ENCODE measurements at regions not wholly inside any gene's neighbourhood (a gene's known extent, or its start where the extent isn't known, plus 50 kb on each side); places are given as distances from the start of the nearest gene placed in this dataset.
"Not testable (repeated sequence)": the region's sequence is repeated elsewhere in the genome, so short reads cannot be mapped to it uniquely, and the experiment has no call there.

GRCh38 chr2:89797320-89798038 lies 1106.0 kb downstream of the RPIA start:
- Histone ChIP-seq H3K4me1 (ENCODE audit: insufficient read depth, low read length, severe bottlenecking) (no peaks in the 10 kb centered on the region), H3K9me3 (ENCODE audit: low read length) (peaks cover 34% of the 10 kb centered on the region), H3K4me2 (ENCODE audit: low read length) (no peak overlapping the region), H3K4me3 (ENCODE audit: low read depth, low read length, poor library complexity, severe bottlenecking) (no peak overlapping the region), H3K36me3 (ENCODE audit: insufficient read depth, low read length) (no peaks in the 10 kb centered on the region), H2AFZ (ENCODE audit: low read length) (no peak overlapping the region), H3K79me2 (ENCODE audit: insufficient read depth, low read length) (no peaks in the 10 kb centered on the region), H3K27ac (ENCODE audit: low read depth, low read length, poor library complexity, severe bottlenecking) (no peak overlapping the region), H3K9me2 (ENCODE audit: low read depth, low read length) (no peaks in the 10 kb centered on the region), H3K27me3 (ENCODE audit: insufficient read depth, low read length) (no peaks in the 10 kb centered on the region), H4K20me1 (ENCODE audit: insufficient read depth, low read length) (no peaks in the 10 kb centered on the region), H3F3A (ENCODE audit: insufficient read depth, low read length) (no peaks in the 10 kb centered on the region), H3K9ac (ENCODE audit: low read length) (no peak overlapping the region)
- TF ChIP-seq, protein P1, sequence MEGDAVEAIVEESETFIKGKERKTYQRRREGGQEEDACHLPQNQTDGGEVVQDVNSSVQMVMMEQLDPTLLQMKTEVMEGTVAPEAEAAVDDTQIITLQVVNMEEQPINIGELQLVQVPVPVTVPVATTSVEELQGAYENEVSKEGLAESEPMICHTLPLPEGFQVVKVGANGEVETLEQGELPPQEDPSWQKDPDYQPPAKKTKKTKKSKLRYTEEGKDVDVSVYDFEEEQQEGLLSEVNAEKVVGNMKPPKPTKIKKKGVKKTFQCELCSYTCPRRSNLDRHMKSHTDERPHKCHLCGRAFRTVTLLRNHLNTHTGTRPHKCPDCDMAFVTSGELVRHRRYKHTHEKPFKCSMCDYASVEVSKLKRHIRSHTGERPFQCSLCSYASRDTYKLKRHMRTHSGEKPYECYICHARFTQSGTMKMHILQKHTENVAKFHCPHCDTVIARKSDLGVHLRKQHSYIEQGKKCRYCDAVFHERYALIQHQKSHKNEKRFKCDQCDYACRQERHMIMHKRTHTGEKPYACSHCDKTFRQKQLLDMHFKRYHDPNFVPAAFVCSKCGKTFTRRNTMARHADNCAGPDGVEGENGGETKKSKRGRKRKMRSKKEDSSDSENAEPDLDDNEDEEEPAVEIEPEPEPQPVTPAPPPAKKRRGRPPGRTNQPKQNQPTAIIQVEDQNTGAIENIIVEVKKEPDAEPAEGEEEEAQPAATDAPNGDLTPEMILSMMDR (IDR thresholded peaks at IDR 0.05; ENCODE audit: low read length) = no peak
- TF ChIP-seq EZH2 (IDR thresholded peaks at IDR 0.05; ENCODE audit: borderline replicate concordance, low read length) = no peak

- H3K27ac ChIP-seq (ENCODE audit: low read depth, low read length, poor library complexity, severe bottlenecking); H3K79me2 ChIP-seq (ENCODE audit: insufficient read depth, low read length); H3K4me1 ChIP-seq (ENCODE audit: insufficient read depth, low read length, severe bottlenecking); H3K9me2 ChIP-seq (ENCODE audit: low read depth, low read length); H3K4me2 ChIP-seq (ENCODE audit: low read length); H2AFZ ChIP-seq (ENCODE audit: low read length); H3F3A ChIP-seq (ENCODE audit: insufficient read depth, low read length); H3K27me3 ChIP-seq (ENCODE audit: insufficient read depth, low read length); H4K20me1 ChIP-seq (ENCODE audit: insufficient read depth, low read length); H3K9ac ChIP-seq (ENCODE audit: low read length); H3K36me3 ChIP-seq (ENCODE audit: insufficient read depth, low read length); H3K4me3 ChIP-seq (ENCODE audit: low read depth, low read length, poor library complexity, severe bottlenecking): not testable (repeated sequence)
- H3K9me3 ChIP-seq (ENCODE audit: low read length) = peaks cover 43% of the 10 kb centered on the region
Measured at GRCh38 chr2:89801207-89801606, 1109.7 kb downstream of the RPIA start.

DNA sequence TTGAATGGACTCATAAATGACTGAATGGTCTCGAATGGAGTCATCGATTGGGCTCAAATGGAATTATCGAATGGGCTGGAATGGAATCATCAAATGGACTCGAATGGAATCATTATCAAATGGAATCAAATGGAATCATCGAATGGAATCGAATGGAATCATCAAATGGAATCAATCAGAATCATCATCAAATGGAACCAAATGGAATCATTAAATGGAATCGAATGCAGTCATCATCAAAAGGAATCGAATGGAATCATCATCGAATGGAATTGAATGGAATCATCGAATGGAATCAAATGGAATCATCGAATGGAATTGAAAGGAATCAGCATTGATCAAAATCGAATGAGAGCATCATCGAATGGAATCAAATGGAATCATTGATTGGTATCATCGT lies 1114.9 kb downstream of the RPIA start:
- H3K4me3 ChIP-seq (ENCODE audit: low read depth, low read length, poor library complexity, severe bottlenecking); H3K4me1 ChIP-seq (ENCODE audit: insufficient read depth, low read length, severe bottlenecking); H3K9ac ChIP-seq (ENCODE audit: low read length); H3K27ac ChIP-seq (ENCODE audit: low read depth, low read length, poor library complexity, severe bottlenecking); H2AFZ ChIP-seq (ENCODE audit: low read length); H4K20me1 ChIP-seq (ENCODE audit: insufficient read depth, low read length); H3K9me2 ChIP-seq (ENCODE audit: low read depth, low read length); H3K79me2 ChIP-seq (ENCODE audit: insufficient read depth, low read length); H3K4me2 ChIP-seq (ENCODE audit: low read length); H3K27me3 ChIP-seq (ENCODE audit: insufficient read depth, low read length); H3K36me3 ChIP-seq (ENCODE audit: insufficient read depth, low read length); H3F3A ChIP-seq (ENCODE audit: insufficient read depth, low read length): not testable (repeated sequence)
- H3K9me3 ChIP-seq (ENCODE audit: low read length) = peaks cover 38% of the 10 kb centered on the region

GRCh38 chr2:89811295-89811694 lies 1119.8 kb downstream of the RPIA start:
- H3K9me2 ChIP-seq (ENCODE audit: low read depth, low read length) = no peaks in the 10 kb centered on the region
- no peak overlapping the region for H3K4me3 ChIP-seq (ENCODE audit: low read depth, low read length, poor library complexity, severe bottlenecking)
- H3K9me3 ChIP-seq (ENCODE audit: low read length) = peaks cover 56% of the 10 kb centered on the region
- H3K27me3 ChIP-seq (ENCODE audit: insufficient read depth, low read length) = no peaks in the 10 kb centered on the region
- H4K20me1 ChIP-seq (ENCODE audit: insufficient read depth, low read length) = no peaks in the 10 kb centered on the region
- no peak overlapping the region for H2AFZ ChIP-seq (ENCODE audit: low read length)
- no peaks in the 10 kb centered on the region for H3K79me2 ChIP-seq (ENCODE audit: insufficient read depth, low read length)
- H3F3A ChIP-seq (ENCODE audit: insufficient read depth, low read length) = no peaks in the 10 kb centered on the region
- no peak overlapping the region for H3K9ac ChIP-seq (ENCODE audit: low read length)
- no peaks in the 10 kb centered on the region for H3K36me3 ChIP-seq (ENCODE audit: insufficient read depth, low read length)
- TF ChIP-seq, protein P1 (IDR thresholded peaks at IDR 0.05; ENCODE audit: low read length) = no peak
- no peak for TF ChIP-seq EZH2 (IDR thresholded peaks at IDR 0.05; ENCODE audit: borderline replicate concordance, low read length)
- no peak overlapping the region for H3K27ac ChIP-seq (ENCODE audit: low read depth, low read length, poor library complexity, severe bottlenecking)
- no peak overlapping the region for H3K4me2 ChIP-seq (ENCODE audit: low read length)
- H3K4me1 ChIP-seq (ENCODE audit: insufficient read depth, low read length, severe bottlenecking) = no peaks in the 10 kb centered on the region

DNA sequence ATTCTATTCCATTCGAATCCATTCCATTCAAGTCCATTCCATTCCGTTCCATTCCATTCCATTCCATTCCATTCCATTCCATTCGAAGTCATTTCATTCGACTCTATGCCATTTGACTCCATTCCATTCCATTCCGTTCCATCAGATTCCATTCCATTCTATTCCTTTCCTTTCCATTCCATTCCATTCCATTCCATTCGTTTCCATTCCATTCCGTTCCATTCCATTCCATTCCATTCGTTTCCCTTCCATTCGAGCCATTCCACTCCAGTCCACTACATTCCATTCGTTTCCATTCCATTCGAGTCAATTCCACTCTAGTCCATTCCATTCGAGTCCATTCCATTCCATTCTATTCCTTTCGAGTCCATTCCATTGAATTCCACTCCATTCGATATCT lies 1120.4 kb downstream of the RPIA start:
- not testable (repeated sequence) for H3K9me2 ChIP-seq (ENCODE audit: low read depth, low read length); H3K9ac ChIP-seq (ENCODE audit: low read length); H2AFZ ChIP-seq (ENCODE audit: low read length); H3K79me2 ChIP-seq (ENCODE audit: insufficient read depth, low read length); H3K36me3 ChIP-seq (ENCODE audit: insufficient read depth, low read length); H3K27me3 ChIP-seq (ENCODE audit: insufficient read depth, low read length); H3F3A ChIP-seq (ENCODE audit: insufficient read depth, low read length); H3K4me2 ChIP-seq (ENCODE audit: low read length); H3K4me3 ChIP-seq (ENCODE audit: low read depth, low read length, poor library complexity, severe bottlenecking); H3K27ac ChIP-seq (ENCODE audit: low read depth, low read length, poor library complexity, severe bottlenecking); H3K4me1 ChIP-seq (ENCODE audit: insufficient read depth, low read length, severe bottlenecking); H4K20me1 ChIP-seq (ENCODE audit: insufficient read depth, low read length)
- peaks cover 56% of the 10 kb centered on the region for H3K9me3 ChIP-seq (ENCODE audit: low read length)

DNA sequence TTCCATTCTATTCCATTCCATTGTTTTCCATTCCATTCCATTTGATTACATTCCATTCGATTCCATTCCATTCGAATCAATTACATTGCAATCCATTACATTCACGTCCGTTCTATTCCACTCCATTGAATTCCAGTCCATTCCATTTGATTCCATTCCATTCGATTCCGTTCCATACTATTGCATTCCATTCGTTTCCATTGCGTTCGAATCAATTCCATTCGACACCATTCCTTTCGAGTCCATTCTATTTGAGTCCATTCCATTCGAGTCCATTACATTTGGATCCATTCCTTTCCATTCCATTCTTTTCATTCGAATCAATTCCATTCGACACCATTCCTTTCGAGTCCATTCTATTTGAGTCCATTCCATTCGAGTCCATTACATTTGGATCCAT lies 1122.9 kb downstream of the RPIA start:
- peaks cover 75% of the 10 kb centered on the region for H3K9me3 ChIP-seq (ENCODE audit: low read length)
- H3K36me3 ChIP-seq (ENCODE audit: insufficient read depth, low read length); H3K4me3 ChIP-seq (ENCODE audit: low read depth, low read length, poor library complexity, severe bottlenecking); H3K27ac ChIP-seq (ENCODE audit: low read depth, low read length, poor library complexity, severe bottlenecking); H4K20me1 ChIP-seq (ENCODE audit: insufficient read depth, low read length); H3K79me2 ChIP-seq (ENCODE audit: insufficient read depth, low read length); H3F3A ChIP-seq (ENCODE audit: insufficient read depth, low read length); H3K9me2 ChIP-seq (ENCODE audit: low read depth, low read length); H2AFZ ChIP-seq (ENCODE audit: low read length); H3K4me2 ChIP-seq (ENCODE audit: low read length); H3K4me1 ChIP-seq (ENCODE audit: insufficient read depth, low read length, severe bottlenecking); H3K9ac ChIP-seq (ENCODE audit: low read length); H3K27me3 ChIP-seq (ENCODE audit: insufficient read depth, low read length): not testable (repeated sequence)
